ENCODE measurements at regions not wholly inside any gene's neighbourhood (a gene's known extent, or its start where the extent isn't known, plus 50 kb on each side); places are given as distances from the start of the nearest gene placed in this dataset.

DNA sequence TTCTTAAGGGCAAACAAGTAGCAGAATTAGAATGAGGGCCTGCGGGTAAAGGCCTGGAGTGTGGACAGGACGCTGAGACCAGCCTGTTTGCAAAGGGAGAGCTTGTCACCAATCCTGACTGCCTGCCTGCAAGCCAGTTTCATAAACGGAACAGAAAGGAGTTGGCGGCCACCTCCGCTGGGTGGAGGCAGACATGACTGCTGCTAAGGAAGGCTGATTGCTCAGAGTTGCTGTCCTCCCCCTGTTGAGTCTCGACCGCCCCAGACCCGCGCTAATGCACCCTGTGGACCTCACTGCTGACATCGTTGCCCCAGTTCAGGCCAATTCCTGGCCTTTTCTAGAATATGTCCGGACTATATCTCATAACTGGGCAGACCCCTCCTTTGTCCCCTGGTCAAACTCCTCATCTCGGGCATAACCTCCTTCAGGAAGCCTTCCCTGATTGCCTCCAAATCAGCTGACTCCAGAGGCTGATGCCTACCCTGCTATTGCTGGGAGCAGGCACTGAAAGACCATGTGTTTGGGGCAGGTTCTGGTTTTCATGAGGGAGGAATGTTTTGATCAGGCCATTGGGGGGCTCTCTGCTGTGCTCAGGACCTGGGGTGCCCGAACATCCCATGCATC lies 153.0 kb upstream of the CIBAR2 start:
- TF ChIP-seq, protein P1, sequence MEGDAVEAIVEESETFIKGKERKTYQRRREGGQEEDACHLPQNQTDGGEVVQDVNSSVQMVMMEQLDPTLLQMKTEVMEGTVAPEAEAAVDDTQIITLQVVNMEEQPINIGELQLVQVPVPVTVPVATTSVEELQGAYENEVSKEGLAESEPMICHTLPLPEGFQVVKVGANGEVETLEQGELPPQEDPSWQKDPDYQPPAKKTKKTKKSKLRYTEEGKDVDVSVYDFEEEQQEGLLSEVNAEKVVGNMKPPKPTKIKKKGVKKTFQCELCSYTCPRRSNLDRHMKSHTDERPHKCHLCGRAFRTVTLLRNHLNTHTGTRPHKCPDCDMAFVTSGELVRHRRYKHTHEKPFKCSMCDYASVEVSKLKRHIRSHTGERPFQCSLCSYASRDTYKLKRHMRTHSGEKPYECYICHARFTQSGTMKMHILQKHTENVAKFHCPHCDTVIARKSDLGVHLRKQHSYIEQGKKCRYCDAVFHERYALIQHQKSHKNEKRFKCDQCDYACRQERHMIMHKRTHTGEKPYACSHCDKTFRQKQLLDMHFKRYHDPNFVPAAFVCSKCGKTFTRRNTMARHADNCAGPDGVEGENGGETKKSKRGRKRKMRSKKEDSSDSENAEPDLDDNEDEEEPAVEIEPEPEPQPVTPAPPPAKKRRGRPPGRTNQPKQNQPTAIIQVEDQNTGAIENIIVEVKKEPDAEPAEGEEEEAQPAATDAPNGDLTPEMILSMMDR (conservative IDR thresholded peaks at IDR 0.05): no peak
- no peak for TF ChIP-seq EZH2 (IDR thresholded peaks at IDR 0.05; ENCODE audit: low read depth)

All from PC-9 (cell line).